Heart right ventricle (tissue), 16 donors: ENCODE measurements at regions not wholly inside any gene's neighbourhood (a gene's known extent, or its start where the extent isn't known, plus 50 kb on each side); places are given as distances from the start of the nearest gene placed in this dataset.

ENCODE experiments used
- ATAC-seq, 8 donors: fragments of 200-7000 bp; cut with Tn5 transposase; one replicate each; pipeline ENCODE4 v1.9.1; 2020; ENCODE audit warnings: mild to moderate bottlenecking in 8 of 8, moderate library complexity in 8 of 8, moderate number of reproducible peaks in 1 of 8
- DNase-seq, 2 donors: peaks; one replicate each; pipeline ENCODE4 v3.0.0-alpha.2; 2020
- H3K27ac ChIP-seq, 10 donors: fragments of 200-600 bp; sonication (generic) in 2 of 10; one replicate each; pipeline versions ENCODE4 v1.5.0 to v1.8.0; 2020 to 2022; ENCODE audit warnings: mild to moderate bottlenecking in 3 of 10
- H3K27me3 ChIP-seq, 7 donors: fragments of 200-600 bp; one replicate each; pipeline ENCODE4 v1.8.0; 2021 to 2022; ENCODE audit warnings: mild to moderate bottlenecking in 2 of 7
- H3K36me3 ChIP-seq, 9 donors: fragments of 200-600 bp; sonication (generic) in 1 of 9; one replicate each; pipeline versions ENCODE4 v1.5.0 to v1.8.0; 2020 to 2022; ENCODE audit warnings: mild to moderate bottlenecking in 2 of 9
- H3K4me1 ChIP-seq, 9 donors: fragments of 200-600 bp; sonication (generic) in 1 of 9; one replicate each; pipeline versions ENCODE4 v1.5.0 to v1.8.0; 2020 to 2022; ENCODE audit warnings: mild to moderate bottlenecking in 4 of 9
- H3K4me3 ChIP-seq, 10 donors: fragments of 200-600 bp; sonication (generic) in 2 of 10; one replicate each; pipeline versions ENCODE4 v1.5.0 to v1.8.0; 2020 to 2022; ENCODE audit warnings: mild to moderate bottlenecking in 7 of 10, moderate library complexity in 2 of 10
- H3K9me3 ChIP-seq, 11 donors: fragments of 200-600 bp in 10 of 11; sonication (generic) in 2 of 11; one replicate each; pipeline versions ENCODE4 v1.5.0 to v1.8.0; 2013 to 2022; ENCODE audit warnings: mild to moderate bottlenecking in 2 of 11, control low read depth in 1 of 11, moderate library complexity in 1 of 11
- CTCF ChIP-seq, 9 donors: fragments of 200-600 bp; sonication (generic) in 2 of 9; IDR thresholded peaks; one replicate each; pipeline versions ENCODE4 v1.5.0 to v1.8.0; 2021 to 2022; ENCODE audit warnings: antibody characterized with exemption in 9 of 9, mild to moderate bottlenecking in 5 of 9, moderate library complexity in 1 of 9
- WGBS, 2 donors: extraction: QIAGEN DNeasy Blood & Tissue Kit; methylation state at CpG; one replicate each; pipeline ENCODE4 v1.1.7; 2013; ENCODE audit warnings: inconsistent platforms in 1 of 2; 5-methylcytosine and 5-hydroxymethylcytosine counted together
- intact Hi-C, 10 donors: fragments of 100-400 bp; cut with DNase I; formaldehyde crosslinking; loops; one replicate each; pipeline versions ENCODE4 v1.11.1 to v1.14.2; 2022
- donor health status: Arrhythmogenic right ventricular cardiomyopathy.
- donor health status: ischemic (EF 13 %, LVEDD 7.1; RV severe dilation, severe dysfunction).
- donor health status: healthy with polysubstance abuse.
- donor health status: DM: no; HTN: yes; CAD: no.
- donor health status: DM: no; HTN: no; CAD: no.
- donor health status: ischemic (EF 25% LVEDD 6.9; RV normal size, moderate dysfunction).
- donor health status: ischemic (EF 25% LVEDD 5.7; RV mildly dilated, moderate dysfunction).
- donor health status: healthy.
- donor health status: DM: yes; HTN: yes; CAD: no.
- donor health status: Ischemic cardiomyopathy.
- donor health status: ischemic (EF 35%, LVEDD 5.7; RV mildly dilated, moderate dysfunction).
- donor health status: nonischemic (EF 11% LVEDD 7.7; RV severe dilation, severe dysfunction).
- donor health status: DM: yes; HTN: yes; CAD: no.
- donor health status: PGD.
- donor health status: ischemic (EF 29% LVEDD 5.4; RV normal size, mild dysfunction).
- donor health status: nonischemic (EF 23%, LVEDD 6.1; RV moderate dilation, normal function).

- Histone ChIP-seq H3K9me3 (no peaks in the 10 kb centered on the region), H3K27ac (no peak overlapping the region), H3K36me3 (no peaks in the 10 kb centered on the region), H3K4me3 (no peak overlapping the region), H3K4me1 (no peaks in the 10 kb centered on the region), H3K27me3 (no peaks in the 10 kb centered on the region)
- no peak for ATAC-seq
- intact Hi-C loops: no loop called here
- no peak for TF ChIP-seq CTCF (IDR thresholded peaks at IDR 0.05)
- 64 to 68% methylated on average over 2 of the region's 2 CpGs for WGBS, 2 donors
- no peak for DNase-seq
Observed at GRCh38 chr9:95653246-95653645, 136.5 kb upstream of the PTCH1 start.

- ATAC-seq: no peak
- Histone ChIP-seq H3K4me3 (no peak overlapping the region), H3K9me3 (peaks cover 0 to 8% (median 0%) of the 10 kb centered on the region in 11 donors), H3K27ac (no peak overlapping the region), H3K4me1 (no peaks in the 10 kb centered on the region), H3K36me3 (no peaks in the 10 kb centered on the region), H3K27me3 (no peaks in the 10 kb centered on the region)
- 69 to 80% methylated on average over 3 of the region's 3 CpGs for WGBS, 2 donors
- no peak for TF ChIP-seq CTCF (IDR thresholded peaks at IDR 0.05)
- DNase-seq: no peak
- intact Hi-C loops: no loop called here
Observed at GRCh38 chr9:95650720-95651119, 133.9 kb upstream of the PTCH1 start.

- no peak overlapping the region for H3K27ac ChIP-seq
- no peak for TF ChIP-seq CTCF (IDR thresholded peaks at IDR 0.05)
- peaks cover 0 to 12% (median 0%) of the 10 kb centered on the region in 11 donors for H3K9me3 ChIP-seq
- ATAC-seq: no peak
- no peak overlapping the region for H3K4me3 ChIP-seq
- 83 to 89% methylated on average over 8 of the region's 8 CpGs for WGBS, 2 donors
- no peaks in the 10 kb centered on the region for H3K36me3 ChIP-seq
- no peak for DNase-seq
- H3K27me3 ChIP-seq: no peaks in the 10 kb centered on the region
- intact Hi-C loops: no loop called here
- peaks cover 0 to 2% (median 0%) of the 10 kb centered on the region in 9 donors for H3K4me1 ChIP-seq
Observed at GRCh38 chr9:95649801-95650213, 133.0 kb upstream of the PTCH1 start.

GRCh38 chr9:95648225-95648624 is 131.5 kb upstream of the PTCH1 start:
- Histone ChIP-seq H3K4me1 (peaks cover 0 to 10% (median 0%) of the 10 kb centered on the region in 9 donors), H3K4me3 (no peak overlapping the region), H3K27me3 (no peaks in the 10 kb centered on the region), H3K27ac (no peak overlapping the region), H3K36me3 (no peaks in the 10 kb centered on the region), H3K9me3 (peaks cover 0 to 12% (median 0%) of the 10 kb centered on the region in 11 donors)
- no peak for DNase-seq
- intact Hi-C loops: no loop called here
- 86 to 87% methylated on average over 5 of the region's 5 CpGs for WGBS, 2 donors
- ATAC-seq: no peak
- no peak for TF ChIP-seq CTCF (IDR thresholded peaks at IDR 0.05)
